ENCODE measurements at regions not wholly inside any gene's neighbourhood (a gene's known extent, or its start where the extent isn't known, plus 50 kb on each side); places are given as distances from the start of the nearest gene placed in this dataset.
"Not testable (repeated sequence)": the region's sequence is repeated elsewhere in the genome, so short reads cannot be mapped to it uniquely, and the experiment has no call there.

DNA sequence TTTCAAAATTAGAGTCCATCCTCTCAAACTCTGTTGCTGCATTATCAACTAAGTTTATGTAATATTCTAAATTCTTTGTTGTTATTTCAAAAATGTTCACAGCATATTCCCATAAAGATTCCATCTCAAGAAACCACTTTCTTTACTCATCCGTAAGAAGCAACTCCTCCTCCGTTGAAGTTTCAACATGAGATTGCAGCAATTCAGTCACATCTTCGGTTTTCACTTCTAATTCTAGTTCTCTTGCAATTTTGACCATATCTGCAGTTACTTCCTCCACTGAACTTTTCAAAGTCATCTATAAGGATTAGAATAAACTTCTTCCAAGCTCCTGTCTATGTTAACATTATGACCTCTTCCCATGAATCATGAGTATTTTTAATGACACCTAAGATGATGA is 216.6 kb upstream of the SLC7A11 start:
- Histone ChIP-seq H3K9me3 (no peaks in the 10 kb centered on the region), H3K4me1 (no peaks in the 10 kb centered on the region), H3K36me3 (no peaks in the 10 kb centered on the region), H3K27me3 (no peaks in the 10 kb centered on the region), H3K4me3 (no peak overlapping the region), H3K27ac (no peak overlapping the region)
- DNase-seq (no peak), ATAC-seq (no peak)
- intact Hi-C loops (cut with DNase I) = no loop called here
- TF ChIP-seq, protein P1, sequence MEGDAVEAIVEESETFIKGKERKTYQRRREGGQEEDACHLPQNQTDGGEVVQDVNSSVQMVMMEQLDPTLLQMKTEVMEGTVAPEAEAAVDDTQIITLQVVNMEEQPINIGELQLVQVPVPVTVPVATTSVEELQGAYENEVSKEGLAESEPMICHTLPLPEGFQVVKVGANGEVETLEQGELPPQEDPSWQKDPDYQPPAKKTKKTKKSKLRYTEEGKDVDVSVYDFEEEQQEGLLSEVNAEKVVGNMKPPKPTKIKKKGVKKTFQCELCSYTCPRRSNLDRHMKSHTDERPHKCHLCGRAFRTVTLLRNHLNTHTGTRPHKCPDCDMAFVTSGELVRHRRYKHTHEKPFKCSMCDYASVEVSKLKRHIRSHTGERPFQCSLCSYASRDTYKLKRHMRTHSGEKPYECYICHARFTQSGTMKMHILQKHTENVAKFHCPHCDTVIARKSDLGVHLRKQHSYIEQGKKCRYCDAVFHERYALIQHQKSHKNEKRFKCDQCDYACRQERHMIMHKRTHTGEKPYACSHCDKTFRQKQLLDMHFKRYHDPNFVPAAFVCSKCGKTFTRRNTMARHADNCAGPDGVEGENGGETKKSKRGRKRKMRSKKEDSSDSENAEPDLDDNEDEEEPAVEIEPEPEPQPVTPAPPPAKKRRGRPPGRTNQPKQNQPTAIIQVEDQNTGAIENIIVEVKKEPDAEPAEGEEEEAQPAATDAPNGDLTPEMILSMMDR (IDR thresholded peaks at IDR 0.05) = no peak

DNA sequence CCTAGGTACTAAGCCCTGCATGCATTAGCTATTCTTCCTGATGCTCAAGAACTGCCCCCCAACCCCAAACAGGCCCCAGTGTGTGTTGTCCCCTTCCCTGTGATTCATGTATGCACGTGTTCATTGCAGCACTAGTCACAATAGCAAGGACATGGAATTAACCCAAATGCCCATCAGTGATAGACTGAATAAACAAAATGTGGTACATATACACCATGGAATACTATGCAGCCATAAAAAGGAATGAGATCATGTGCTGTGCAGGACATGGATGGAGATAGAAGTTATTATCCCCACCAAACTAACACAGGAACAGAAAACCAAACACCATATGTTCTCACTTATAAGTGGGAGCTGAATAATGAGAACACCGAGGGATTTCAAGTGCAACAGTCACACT is 214.2 kb upstream of the SLC7A11 start:
- H3K9me3 ChIP-seq; H3K36me3 ChIP-seq; ATAC-seq; H3K4me3 ChIP-seq; intact Hi-C loops (cut with DNase I); H3K4me1 ChIP-seq; DNase-seq; H3K27ac ChIP-seq; H3K27me3 ChIP-seq: not testable (repeated sequence)

DNA sequence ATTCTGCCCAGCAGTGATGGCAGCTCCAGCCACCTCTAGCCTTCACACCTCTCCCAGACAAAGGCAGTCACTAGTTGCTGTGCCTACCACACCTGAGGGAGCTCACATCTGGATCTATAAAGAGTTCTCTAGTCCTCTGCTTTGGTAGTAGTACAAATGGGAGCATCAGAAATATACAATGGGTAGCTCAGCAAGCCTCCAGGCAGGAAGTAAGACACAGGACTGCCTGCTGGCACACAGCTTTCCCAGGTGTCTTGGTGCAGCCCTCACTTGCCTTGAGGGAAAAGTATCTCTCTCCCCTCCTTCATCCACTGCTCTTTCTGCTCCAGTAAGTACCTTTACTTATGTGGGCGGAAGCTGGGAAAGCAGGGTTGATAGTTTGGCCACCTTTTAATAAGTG is 212.9 kb upstream of the SLC7A11 start:
- intact Hi-C loops (cut with DNase I) = no loop called here
- Histone ChIP-seq H3K9me3 (no peaks in the 10 kb centered on the region), H3K4me1 (peaks cover 0 to 6% of the 10 kb centered on the region in 2 donors), H3K4me3 (no peak overlapping the region), H3K36me3 (no peaks in the 10 kb centered on the region), H3K27ac (no peak overlapping the region), H3K27me3 (no peaks in the 10 kb centered on the region)
- no peak for DNase-seq
- ATAC-seq = no peak
- TF ChIP-seq, protein P1 (IDR thresholded peaks at IDR 0.05) = no peak

DNA sequence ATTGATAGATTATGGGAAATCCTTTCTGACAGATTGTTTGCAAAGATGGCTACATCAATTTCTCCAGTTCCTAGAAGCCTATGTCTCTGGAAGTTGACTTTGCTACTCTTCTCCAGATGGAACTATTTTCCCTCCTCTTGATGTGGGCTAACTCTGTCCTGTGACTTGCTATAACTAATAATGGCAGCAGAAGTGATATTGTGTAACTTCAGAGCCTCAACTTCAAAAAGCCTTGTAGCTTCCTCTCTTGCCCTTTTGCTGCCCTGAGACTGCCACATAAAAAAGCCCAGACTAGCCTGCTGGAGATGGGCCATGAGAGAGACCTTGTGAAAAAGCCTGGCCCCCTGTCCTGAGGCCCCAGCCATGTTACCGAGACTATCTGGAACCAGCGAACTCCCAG is 210.7 kb upstream of the SLC7A11 start:
- TF ChIP-seq, protein P1 (IDR thresholded peaks at IDR 0.05) = no peak
- Histone ChIP-seq H3K36me3 (no peaks in the 10 kb centered on the region), H3K4me1 (peaks cover 0 to 6% of the 10 kb centered on the region in 2 donors)

DNA sequence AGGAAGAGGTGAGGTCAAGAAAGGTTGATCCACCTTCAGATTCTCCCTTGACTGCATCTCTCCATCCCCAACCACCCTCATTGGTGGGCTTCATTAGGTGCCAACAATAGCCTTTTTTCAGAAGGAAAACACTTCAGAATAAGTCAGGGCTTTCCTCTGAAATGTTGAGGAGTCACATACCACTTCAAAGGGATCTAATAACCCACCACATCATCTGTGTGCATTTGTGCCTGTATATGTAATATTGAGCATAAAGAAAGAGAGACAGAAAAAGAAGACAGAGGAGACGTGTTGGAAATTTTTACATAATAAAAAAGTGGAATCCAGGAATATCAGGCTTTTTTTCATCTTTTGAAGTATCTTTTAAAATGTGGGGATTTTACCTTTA is 209.1 kb upstream of the SLC7A11 start:
- peaks cover 0 to 6% of the 10 kb centered on the region in 2 donors for H3K4me1 ChIP-seq
- intact Hi-C loops (cut with DNase I) = no loop called here
- ATAC-seq = no peak
- H3K4me3 ChIP-seq = no peak overlapping the region
- DNase-seq = no peak
- no peaks in the 10 kb centered on the region for H3K27me3 ChIP-seq
- peak overlapping the region in 1 of 2 donors; percentile 35 for H3K27ac ChIP-seq
- H3K9me3 ChIP-seq = no peaks in the 10 kb centered on the region
- no peaks in the 10 kb centered on the region for H3K36me3 ChIP-seq
- TF ChIP-seq, protein P1 (IDR thresholded peaks at IDR 0.05) = no peak

More for the DNA sequence above, 210.7 kb upstream of the SLC7A11 start:
- no peak overlapping the region for H3K27ac ChIP-seq
- H3K4me3 ChIP-seq = no peak overlapping the region
- intact Hi-C loops (cut with DNase I) = no loop called here
- H3K9me3 ChIP-seq = no peaks in the 10 kb centered on the region
- ATAC-seq (peak; percentile 17), DNase-seq (no peak)
- no peaks in the 10 kb centered on the region for H3K27me3 ChIP-seq

DNA sequence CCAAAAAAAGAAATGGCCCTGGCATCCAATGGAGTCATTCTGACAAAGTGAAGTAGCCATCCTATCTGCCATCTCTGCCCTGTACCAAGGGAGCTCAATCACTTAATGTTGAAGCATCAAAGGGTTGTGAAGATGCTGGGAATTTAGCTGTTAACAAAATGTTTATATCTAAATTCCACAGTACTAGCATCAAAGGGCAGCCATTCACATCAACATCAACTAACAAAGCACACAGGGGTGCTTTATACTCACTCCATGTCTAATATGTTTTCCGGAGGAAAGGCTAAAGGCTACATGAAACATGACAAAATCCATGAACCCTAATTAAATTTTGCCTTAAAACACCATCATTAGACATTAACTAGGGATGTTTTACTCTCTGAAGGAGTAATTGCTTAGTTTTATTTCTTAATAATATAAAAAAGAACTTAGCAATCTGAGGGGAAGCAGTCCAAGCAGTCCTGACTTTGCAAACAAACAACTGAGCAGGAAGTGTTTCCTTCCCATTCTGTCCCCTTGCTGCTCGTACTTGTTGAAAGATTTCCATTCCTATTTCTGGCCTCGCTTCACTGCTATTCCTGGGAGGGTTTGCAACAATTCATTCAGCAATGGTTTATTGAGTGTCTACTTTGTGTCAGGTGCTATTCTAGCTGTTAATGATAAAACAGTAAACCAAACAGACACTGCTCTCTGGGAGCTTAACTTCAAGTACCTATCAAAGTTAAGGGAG is 208.6 kb upstream of the SLC7A11 start:
- no peak for DNase-seq
- ATAC-seq = no peak
- TF ChIP-seq, protein P1 (IDR thresholded peaks at IDR 0.05) = no peak
- no peaks in the 10 kb centered on the region for H3K36me3 ChIP-seq
- H3K27me3 ChIP-seq = no peaks in the 10 kb centered on the region
- H3K4me1 ChIP-seq = peaks cover 0 to 6% of the 10 kb centered on the region in 2 donors
- intact Hi-C loops (cut with DNase I) = no loop called here
- no peaks in the 10 kb centered on the region for H3K9me3 ChIP-seq
- H3K4me3 ChIP-seq = no peak overlapping the region
- H3K27ac ChIP-seq = peak overlapping the region in 1 of 2 donors; percentile 35

All from left lung (tissue), 4 donors.